ACHN (cell line): ENCODE measurements at regions not wholly inside any gene's neighbourhood (a gene's known extent, or its start where the extent isn't known, plus 50 kb on each side); places are given as distances from the start of the nearest gene placed in this dataset.

Experiments
- DNase-seq: peaks from one replicate; pipeline ENCODE4 v3.0.0-alpha.2; 2015
- in situ Hi-C: cut with HindIII; loops from 2 replicates; pipeline ENCODE4 v1.10.0; 2017; ENCODE audit warnings: low sequenced_read_pairs, low pct_ligation_motif_present, low pct_unique_long_range_greater_than_20kb

DNA sequence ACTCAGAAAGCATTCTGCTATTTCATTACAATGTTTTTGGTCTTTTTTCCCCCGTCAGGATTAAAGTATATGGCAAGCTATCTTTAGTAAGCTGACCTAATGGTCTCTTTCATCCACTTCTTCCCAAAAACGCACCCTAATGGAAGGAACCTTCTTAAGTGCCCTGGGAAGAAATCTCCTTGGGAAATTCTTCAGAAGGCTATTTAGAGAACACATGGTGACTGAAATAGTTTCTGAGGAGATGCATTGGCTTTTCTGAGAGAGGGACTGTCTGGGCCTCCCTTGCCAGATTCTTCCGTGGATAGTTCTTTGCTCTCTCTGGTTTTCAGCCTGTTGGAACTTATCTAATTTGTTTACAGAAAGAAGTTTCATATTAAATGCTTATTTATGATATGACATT is 524.1 kb upstream of the MEF2C start:
- in situ Hi-C loops, result no loop called here
- DNase-seq, result no peak

- in situ Hi-C loops, result no loop called here
- DNase-seq, result no peak
These were observed 518.7 kb upstream of the MEF2C start for GRCh38 chr5:89401659-89402058.

- DNase-seq, result no peak
- in situ Hi-C loops, result no loop called here
These were observed 518.0 kb upstream of the MEF2C start for GRCh38 chr5:89401012-89401411.

DNA sequence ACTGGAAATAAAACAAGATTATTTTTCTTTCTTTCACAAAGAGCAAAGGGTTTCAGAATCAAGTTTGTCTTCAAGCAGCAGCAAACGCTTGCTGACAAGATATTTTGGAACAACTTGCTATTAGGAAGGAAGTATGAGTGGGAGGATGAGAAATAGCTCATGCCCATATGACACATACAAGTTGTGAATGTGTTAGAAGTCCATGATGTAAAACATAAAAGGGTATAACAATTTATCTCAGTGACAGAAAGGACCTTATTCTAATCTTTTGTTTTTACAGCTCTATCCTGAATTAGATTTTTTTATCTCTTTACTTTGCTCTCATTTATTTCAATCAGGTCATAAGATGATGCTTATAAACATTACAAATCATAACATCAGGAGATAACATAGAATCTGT is 516.6 kb upstream of the MEF2C start:
- in situ Hi-C loops, result no loop called here

DNA sequence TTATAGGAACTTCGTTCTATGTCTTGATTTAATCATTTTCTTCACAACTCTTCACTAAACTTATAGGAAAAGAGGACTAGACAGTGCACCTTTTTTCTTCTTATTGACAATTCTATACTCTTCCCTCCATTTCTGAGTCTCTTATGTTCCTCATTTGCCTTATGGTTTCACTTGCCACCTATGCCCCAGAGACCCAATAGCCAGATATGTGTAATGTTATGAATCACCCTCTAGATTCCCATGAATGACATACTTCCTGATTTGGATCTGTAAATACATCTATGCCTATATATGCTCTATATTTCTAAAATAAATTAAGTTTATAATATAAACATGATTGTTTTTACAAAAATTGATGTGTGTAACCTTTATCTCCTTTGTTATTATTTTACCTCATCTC is 514.1 kb upstream of the MEF2C start:
- in situ Hi-C loops, result no loop called here

More for the DNA sequence above, 516.6 kb upstream of the MEF2C start:
- DNase-seq, result no peak

GRCh38 chr5:89396278-89396954 is 513.4 kb upstream of the MEF2C start:
- in situ Hi-C loops, result no loop called here
- DNase-seq, result no peak

More for the DNA sequence above, 514.1 kb upstream of the MEF2C start:
- peak; percentile 1 for DNase-seq

GRCh38 chr5:89395111-89395510 is 512.1 kb upstream of the MEF2C start:
- no peak for DNase-seq
- in situ Hi-C loops, result no loop called here

GRCh38 chr5:89388872-89389271 is 505.9 kb upstream of the MEF2C start:
- DNase-seq, result no peak
- in situ Hi-C loops, result no loop called here

DNA sequence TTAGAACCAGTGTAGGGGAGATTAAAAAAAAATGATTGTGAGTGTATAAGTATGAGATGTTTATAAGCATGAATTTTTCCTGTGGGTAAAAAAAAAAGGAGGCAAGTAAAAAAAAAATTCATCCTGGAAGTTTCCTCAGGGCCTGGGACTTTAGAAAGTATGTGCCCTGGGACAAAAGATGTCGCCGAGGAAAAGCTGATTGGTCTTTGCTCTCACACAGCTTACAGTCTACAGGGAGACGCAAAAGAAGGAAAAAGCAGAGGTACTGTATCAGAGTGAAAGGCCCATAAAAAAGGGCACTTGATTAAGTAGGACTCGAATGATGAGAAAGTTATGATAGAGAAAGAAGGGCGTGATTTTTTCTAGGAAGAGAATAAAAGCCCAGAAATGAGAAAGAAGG is 501.4 kb upstream of the MEF2C start:
- in situ Hi-C loops, result no loop called here
- DNase-seq, result no peak

DNA sequence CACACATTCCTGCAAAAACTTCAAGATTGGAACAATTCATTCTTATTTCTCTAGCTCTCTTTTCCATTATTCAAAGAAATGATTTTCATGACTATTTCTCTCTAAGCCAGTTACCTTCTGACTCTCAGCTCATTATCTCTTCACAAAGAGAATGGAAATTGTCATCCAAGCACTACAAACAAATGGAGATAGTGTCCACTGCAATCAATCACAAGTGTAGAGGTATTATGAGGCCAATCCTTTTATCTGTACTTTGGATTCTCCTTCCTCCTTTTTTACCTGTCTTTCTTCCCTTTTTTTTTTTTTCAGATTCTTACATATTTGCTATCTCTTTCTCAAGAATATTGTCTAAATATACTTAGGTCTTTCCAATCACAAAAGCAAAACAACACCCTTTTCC is 497.7 kb upstream of the MEF2C start:
- no peak for DNase-seq
- in situ Hi-C loops, result no loop called here

DNA sequence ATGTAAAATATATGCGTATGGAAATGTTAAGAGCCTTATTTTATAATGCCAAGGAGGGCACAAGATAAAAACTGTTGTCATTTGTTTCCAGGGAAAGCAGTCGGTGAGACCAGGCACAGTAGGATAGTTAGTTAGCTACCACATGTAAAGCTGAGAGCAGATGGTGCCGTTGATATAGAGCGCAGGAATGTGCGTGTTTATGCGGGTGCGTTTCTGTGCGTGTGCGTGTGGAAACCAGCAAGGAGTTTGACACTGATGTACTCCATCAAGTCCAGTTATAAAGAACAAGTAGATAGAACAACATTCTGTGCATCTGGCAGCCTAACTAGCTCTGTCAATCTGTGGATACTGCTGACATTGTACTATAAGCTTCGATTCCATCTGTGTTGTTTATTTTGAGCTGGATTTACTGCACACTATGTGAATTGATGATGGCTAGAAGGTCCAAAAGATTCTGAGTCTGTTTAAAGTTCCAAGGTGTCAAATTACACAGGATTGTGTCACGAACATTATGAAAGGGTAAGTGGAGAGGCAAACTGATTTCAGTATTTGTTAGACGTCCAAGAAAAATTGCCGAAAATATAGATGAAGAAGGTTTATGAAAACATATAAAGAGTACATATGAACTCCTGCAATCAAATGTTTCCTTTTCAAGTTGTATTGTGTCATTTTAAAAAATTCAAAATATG is 494.9 kb upstream of the MEF2C start:
- DNase-seq, result no peak
- in situ Hi-C loops, result no loop called here

DNA sequence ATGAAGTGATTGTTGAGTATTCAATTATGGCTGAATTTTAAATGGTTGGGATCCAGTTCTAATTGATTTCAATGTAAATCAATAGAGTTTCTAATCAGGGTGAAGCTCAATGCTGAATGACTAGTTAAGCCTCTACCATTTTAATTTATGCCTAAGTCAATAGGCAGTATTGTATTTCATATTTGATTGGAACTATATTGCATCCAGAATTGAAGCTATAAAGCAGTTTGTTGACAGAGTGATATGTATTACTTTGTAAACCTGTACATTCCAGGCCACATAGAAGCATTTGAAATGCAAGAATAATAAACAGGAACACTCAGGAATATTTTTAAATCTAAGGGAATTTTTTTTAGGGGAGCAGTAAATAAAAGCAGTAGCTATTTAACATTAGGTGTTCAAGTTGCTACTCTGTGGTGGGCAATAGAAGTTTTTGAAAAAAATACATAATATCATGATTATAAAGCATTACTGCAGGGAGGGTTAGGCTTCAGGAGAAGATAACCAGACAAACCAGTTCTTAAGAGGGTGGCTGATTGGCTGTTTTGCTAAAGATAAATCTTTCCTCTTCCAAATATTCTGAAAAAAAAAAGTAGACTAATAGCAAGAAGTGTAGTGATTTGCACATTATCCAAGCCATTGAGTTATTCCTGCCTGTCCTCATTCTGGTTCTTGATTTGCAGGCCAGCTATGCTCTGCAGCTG is 492.0 kb upstream of the MEF2C start:
- in situ Hi-C loops, result no loop called here
- DNase-seq, result no peak

GRCh38 chr5:89374144-89374784 is 491.3 kb upstream of the MEF2C start:
- in situ Hi-C loops, result no loop called here
- DNase-seq, result no peak

DNA sequence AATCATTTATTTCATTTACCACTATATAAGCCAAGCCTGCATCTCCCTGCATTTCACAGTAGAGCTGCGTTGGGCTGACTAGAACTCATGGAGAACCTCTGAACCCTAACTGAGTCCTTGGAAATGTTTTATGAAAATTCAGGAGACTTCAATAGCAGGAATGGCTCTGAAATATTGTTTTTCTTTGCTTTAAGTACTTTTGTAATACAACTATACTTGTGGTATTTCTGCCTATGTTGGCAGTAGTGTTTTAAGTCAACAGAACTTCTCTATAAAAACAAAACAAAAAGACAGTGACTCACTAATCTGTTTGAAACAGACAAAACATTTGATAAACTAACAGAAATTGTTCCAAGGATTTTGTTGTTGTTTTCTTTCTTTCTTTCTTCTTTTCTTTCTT is 489.2 kb upstream of the MEF2C start:
- in situ Hi-C loops, result no loop called here
- DNase-seq, result no peak

- no peak for DNase-seq
- in situ Hi-C loops, result no loop called here
These were observed 488.7 kb upstream of the MEF2C start for GRCh38 chr5:89371646-89372045.

DNA sequence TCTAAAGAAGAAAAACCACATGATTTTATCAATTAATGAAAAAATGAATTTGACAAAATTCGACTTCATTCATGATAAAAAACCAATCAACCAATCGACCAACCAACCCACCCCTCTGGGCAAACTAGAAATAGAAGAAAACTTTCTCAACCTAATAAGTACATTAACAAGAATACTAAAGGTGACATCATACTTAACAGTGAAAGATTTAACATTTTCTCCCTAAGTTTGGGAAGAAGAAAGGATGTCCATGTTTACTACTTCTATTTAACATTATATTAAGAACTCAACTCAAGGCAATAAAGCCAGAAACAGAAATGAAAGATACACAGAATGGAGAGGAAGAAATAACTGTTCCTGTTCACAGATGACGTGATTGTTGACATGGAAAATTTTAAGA is 476.1 kb upstream of the MEF2C start:
- no peak for DNase-seq
- in situ Hi-C loops, result no loop called here

GRCh38 chr5:89353837-89354551 is 471.0 kb upstream of the MEF2C start:
- no peak for DNase-seq
- in situ Hi-C loops, result no loop called here

GRCh38 chr5:89351975-89352374 is 469.0 kb upstream of the MEF2C start:
- in situ Hi-C loops, result no loop called here
- no peak for DNase-seq

- DNase-seq, result no peak
- in situ Hi-C loops, result no loop called here
These were observed 468.2 kb upstream of the MEF2C start for GRCh38 chr5:89351222-89351621.
